BE2C (cell line): ENCODE measurements at regions not wholly inside any gene's neighbourhood (a gene's known extent, or its start where the extent isn't known, plus 50 kb on each side); places are given as distances from the start of the nearest gene placed in this dataset.

ENCODE experiments used
- DNase-seq: peaks from one replicate; pipeline ENCODE4 v3.0.0-alpha.2; 2020
- H3K27me3 ChIP-seq: fragments of 250-450 bp; sonication (Bioruptor Pico); 2 replicates; pipeline ENCODE4 v1.5.1; 2020; ENCODE audit warnings: mild to moderate bottlenecking
- H3K36me3 ChIP-seq: fragments of 250-450 bp; sonication (Bioruptor Pico); 2 replicates; pipeline ENCODE4 v1.5.1; 2020; ENCODE audit warnings: mild to moderate bottlenecking
- H3K4me1 ChIP-seq: fragments of 250-450 bp; sonication (Bioruptor Pico); 2 replicates; pipeline ENCODE4 v1.5.1; 2020
- H3K4me3 ChIP-seq: 2 replicates; pipeline ENCODE4 v1.5.1; 2011; ENCODE audit warnings: low read depth, low read length
- H3K9me3 ChIP-seq: fragments of 250-450 bp; sonication (Bioruptor Pico); 2 replicates; pipeline ENCODE4 v1.5.1; 2020
- CTCF ChIP-seq: IDR thresholded peaks from 2 replicates; pipeline ENCODE4 v1.5.1; 2012; ENCODE audit warnings: mild to moderate bottlenecking, low read depth, low read length

DNA sequence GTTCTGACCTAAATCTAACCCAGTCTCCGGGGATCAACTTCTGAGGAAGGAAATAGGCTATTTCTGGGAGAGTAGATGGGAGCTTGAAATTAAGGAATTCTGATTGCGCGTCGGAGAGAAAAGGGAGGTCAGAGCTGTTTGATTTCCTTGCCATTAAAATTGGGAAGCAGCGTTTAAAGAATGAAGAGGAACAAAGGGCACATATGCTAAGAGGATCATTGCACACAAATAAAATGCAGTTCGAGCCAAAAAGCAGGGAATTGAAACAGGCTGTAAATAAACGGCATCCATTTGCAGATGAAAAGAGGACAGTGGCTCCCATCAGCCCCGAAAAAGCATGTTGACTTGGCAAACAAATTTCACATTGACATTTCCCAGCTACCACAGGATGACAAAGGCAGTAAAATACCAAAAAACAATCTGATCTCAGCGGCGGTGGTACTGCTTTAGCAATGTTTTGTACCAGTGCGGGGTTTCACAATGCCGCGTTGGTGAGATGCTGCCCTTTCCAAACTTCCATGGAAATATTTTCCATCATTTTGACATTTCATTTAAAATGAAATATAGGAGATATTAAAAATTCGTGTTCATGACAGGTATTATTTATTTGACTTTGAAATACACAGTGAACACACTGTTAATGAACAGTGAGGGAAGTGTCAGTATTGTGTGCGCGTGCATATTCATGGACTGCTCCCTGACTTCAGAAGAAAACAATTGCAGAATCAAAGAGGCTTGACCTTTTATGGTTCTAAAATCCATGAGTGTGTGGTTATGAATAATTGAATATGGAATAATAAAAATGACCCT lies 108.8 kb downstream of the SQOR start:
- Histone ChIP-seq H3K9me3 (no peaks in the 10 kb centered on the region), H3K4me1 (no peaks in the 10 kb centered on the region), H3K27me3 (no peaks in the 10 kb centered on the region), H3K36me3 (no peaks in the 10 kb centered on the region), H3K4me3 (no peak overlapping the region)
- TF ChIP-seq CTCF, result no peak
- no peak for DNase-seq

DNA sequence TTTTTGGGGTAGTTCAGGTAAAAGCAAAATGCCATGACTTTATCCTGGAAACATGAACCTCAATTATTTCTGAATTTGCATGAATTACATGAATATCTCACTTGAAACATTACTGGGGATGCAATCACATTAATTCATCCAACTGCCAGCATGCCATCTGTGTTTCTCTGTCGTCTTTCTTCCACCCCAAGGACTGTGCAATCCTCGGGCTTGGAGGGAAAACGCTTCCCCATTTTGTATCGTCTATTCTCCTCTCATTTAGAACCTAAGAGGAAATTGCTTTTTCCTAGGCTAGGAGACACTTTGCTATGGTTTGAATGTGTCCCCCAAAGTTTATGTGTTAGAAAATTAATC lies 109.4 kb downstream of the SQOR start:
- no peaks in the 10 kb centered on the region for H3K4me1 ChIP-seq
- no peaks in the 10 kb centered on the region for H3K9me3 ChIP-seq
- TF ChIP-seq CTCF, result no peak
- H3K36me3 ChIP-seq, result no peaks in the 10 kb centered on the region
- H3K27me3 ChIP-seq, result no peaks in the 10 kb centered on the region
- no peak overlapping the region for H3K4me3 ChIP-seq
- no peak for DNase-seq

DNA sequence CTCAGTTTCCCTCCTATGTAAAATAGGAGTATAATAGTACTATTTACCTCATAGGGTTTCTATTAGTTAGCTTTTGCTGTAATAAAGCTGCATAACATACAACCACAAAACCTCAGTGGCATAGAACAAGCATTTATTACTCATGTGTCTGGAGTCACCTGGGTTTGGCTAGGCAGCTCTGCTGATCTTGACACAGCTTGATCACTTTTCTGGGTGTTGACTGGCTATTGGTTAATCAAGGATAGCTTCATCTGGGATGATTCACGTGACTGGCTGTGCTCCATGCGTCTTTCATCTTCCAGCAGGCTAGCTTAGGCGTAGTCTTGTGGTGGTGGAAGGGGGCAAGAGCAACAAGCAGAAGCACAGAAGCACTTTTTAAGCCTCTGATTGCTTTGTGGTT lies 112.6 kb downstream of the SQOR start:
- Histone ChIP-seq H3K27me3 (0 out of 2 replicates have a peak, but pooled peaks cover 4% of the 10 kb centered on the region), H3K4me1 (no peaks in the 10 kb centered on the region), H3K4me3 (no peak overlapping the region), H3K36me3 (no peaks in the 10 kb centered on the region), H3K9me3 (no peaks in the 10 kb centered on the region)
- DNase-seq, result no peak
- no peak for TF ChIP-seq CTCF

- H3K36me3 ChIP-seq, result no peaks in the 10 kb centered on the region
- H3K9me3 ChIP-seq, result no peaks in the 10 kb centered on the region
- no peak for TF ChIP-seq CTCF
- no peak overlapping the region for H3K4me3 ChIP-seq
- no peak for DNase-seq
- H3K27me3 ChIP-seq, result 0 out of 2 replicates have a peak, but pooled peaks cover 4% of the 10 kb centered on the region
- H3K4me1 ChIP-seq, result no peaks in the 10 kb centered on the region
These were observed 116.8 kb downstream of the SQOR start for GRCh38 chr15:45751629-45752028.

- H3K36me3 ChIP-seq, result no peaks in the 10 kb centered on the region
- H3K9me3 ChIP-seq, result no peaks in the 10 kb centered on the region
- no peak overlapping the region for H3K4me3 ChIP-seq
- TF ChIP-seq CTCF, result no peak
- DNase-seq, result no peak
- H3K27me3 ChIP-seq, result no peaks in the 10 kb centered on the region; the same call in 1 of the 2 replicates
- no peaks in the 10 kb centered on the region for H3K4me1 ChIP-seq
These were observed 125.1 kb downstream of the SQOR start for GRCh38 chr15:45759936-45760335.

DNA sequence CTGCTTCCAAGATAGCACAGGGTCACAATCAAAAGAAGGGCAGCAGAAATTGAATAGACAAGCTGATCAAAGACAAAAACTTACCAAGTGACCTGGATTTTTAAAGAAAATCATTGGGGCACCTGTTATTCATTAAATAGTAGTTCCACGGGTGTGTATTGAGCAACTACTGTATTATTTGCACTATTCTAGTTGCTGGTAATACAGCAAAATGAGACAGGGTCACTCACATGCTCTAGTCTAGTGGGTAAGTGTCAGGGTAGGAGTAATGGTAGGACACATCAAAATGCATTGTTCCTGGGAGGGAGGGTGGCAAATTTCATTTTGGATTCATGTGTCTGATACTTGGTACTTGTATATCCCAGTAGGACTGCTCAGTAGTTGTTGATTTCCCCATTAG lies 127.9 kb downstream of the SQOR start:
- no peak for DNase-seq
- H3K4me1 ChIP-seq, result no peaks in the 10 kb centered on the region
- no peak overlapping the region for H3K4me3 ChIP-seq
- H3K27me3 ChIP-seq, result no peaks in the 10 kb centered on the region
- no peaks in the 10 kb centered on the region for H3K9me3 ChIP-seq
- no peaks in the 10 kb centered on the region for H3K36me3 ChIP-seq
- no peak for TF ChIP-seq CTCF
